ENCODE measurements at regions not wholly inside any gene's neighbourhood (a gene's known extent, or its start where the extent isn't known, plus 50 kb on each side); places are given as distances from the start of the nearest gene placed in this dataset.
A peak's percentile ranks its signal among the peaks of the same experiment; 100 is the strongest.

GRCh38 chr18:38470421-38470820 lies 904.8 kb upstream of the CELF4 start:
- DNase-seq: no peak

- no peak for DNase-seq
Measured at GRCh38 chr18:38466426-38466825, 900.8 kb upstream of the CELF4 start.

GRCh38 chr18:38464024-38464423 lies 898.4 kb upstream of the CELF4 start:
- no peak for DNase-seq

GRCh38 chr18:38460657-38461056 lies 895.1 kb upstream of the CELF4 start:
- DNase-seq: no peak

- no peak for DNase-seq
Measured at GRCh38 chr18:38459131-38459994, 893.8 kb upstream of the CELF4 start.

GRCh38 chr18:38458698-38459097 lies 893.1 kb upstream of the CELF4 start:
- no peak for DNase-seq

- no peak for DNase-seq
Measured at GRCh38 chr18:38456253-38456652, 890.7 kb upstream of the CELF4 start.

GRCh38 chr18:38454764-38455469 lies 889.3 kb upstream of the CELF4 start:
- no peak for DNase-seq

- DNase-seq: no peak
Measured at GRCh38 chr18:38453880-38454279, 888.3 kb upstream of the CELF4 start.

GRCh38 chr18:38450876-38451275 lies 885.3 kb upstream of the CELF4 start:
- no peak for DNase-seq

- DNase-seq: no peak
Measured at GRCh38 chr18:38445804-38446145, 880.2 kb upstream of the CELF4 start.

GRCh38 chr18:38444971-38445803 lies 879.6 kb upstream of the CELF4 start:
- no peak for DNase-seq

GRCh38 chr18:38427736-38428135 lies 862.1 kb upstream of the CELF4 start:
- no peak for DNase-seq

GRCh38 chr18:38427234-38427633 lies 861.6 kb upstream of the CELF4 start:
- peak in 1 of 2 experiments; percentile 8 for DNase-seq

GRCh38 chr18:38421872-38422615 lies 856.4 kb upstream of the CELF4 start:
- DNase-seq: no peak

GRCh38 chr18:38421021-38421420 lies 855.4 kb upstream of the CELF4 start:
- DNase-seq: no peak

GRCh38 chr18:38420611-38421010 lies 855.0 kb upstream of the CELF4 start:
- no peak for DNase-seq

GRCh38 chr18:38415811-38416210 lies 850.2 kb upstream of the CELF4 start:
- no peak for DNase-seq

- no peak for DNase-seq
Measured at GRCh38 chr18:38413193-38413592, 847.6 kb upstream of the CELF4 start.

GRCh38 chr18:38406607-38407006 lies 841.0 kb upstream of the CELF4 start:
- DNase-seq: no peak

GRCh38 chr18:38402509-38402908 lies 836.9 kb upstream of the CELF4 start:
- no peak for DNase-seq

GRCh38 chr18:38397094-38397493 lies 831.5 kb upstream of the CELF4 start:
- DNase-seq: no peak

GRCh38 chr18:38386146-38386545 lies 820.5 kb upstream of the CELF4 start:
- no peak for DNase-seq
